DOHH2 (cell line): ENCODE measurements at regions not wholly inside any gene's neighbourhood (a gene's known extent, or its start where the extent isn't known, plus 50 kb on each side); places are given as distances from the start of the nearest gene placed in this dataset.

ENCODE experiments used
- CTCF ChIP-seq: fragments of 200-600 bp; sonication (generic); IDR thresholded peaks from one replicate; pipeline ENCODE4 v1.5.1; 2014; ENCODE audit warnings: antibody characterized with exemption, mild to moderate bottlenecking, low read depth, low read length; ENCODE audit not compliant: poor library complexity, severe bottlenecking
- EZH2phosphoT487 ChIP-seq: fragments of 200-600 bp; sonication (generic); IDR thresholded peaks from 2 replicates; pipeline ENCODE4 v1.6.1; 2017; ENCODE audit warnings: borderline replicate concordance, mild to moderate bottlenecking, antibody characterized with exemption, low read length, moderate library complexity, mixed read lengths

GRCh38 chr3:76040946-76041345 is 255.6 kb upstream of the ZNF717 start:
- TF ChIP-seq CTCF, result no peak
- TF ChIP-seq EZH2phosphoT487, result no peak
